H9 (cell line): ENCODE measurements at regions not wholly inside any gene's neighbourhood (a gene's known extent, or its start where the extent isn't known, plus 50 kb on each side); places are given as distances from the start of the nearest gene placed in this dataset.

ENCODE experiments used
- DNase-seq: peaks from one replicate; pipeline ENCODE4 v3.0.0-alpha.2; 2017
- H2AFZ ChIP-seq: one replicate; pipeline ENCODE4 v1.6.1; 2013; ENCODE audit warnings: mild to moderate bottlenecking, low read length, control low read depth, moderate library complexity
- H2AK5ac ChIP-seq: 2 replicates; pipeline ENCODE4 v1.6.1; 2013; ENCODE audit warnings: low read length, control low read depth, mixed read lengths; ENCODE audit not compliant: insufficient read length
- H2BK120ac ChIP-seq: one replicate; pipeline ENCODE4 v1.6.1; 2013; ENCODE audit warnings: low read depth, mild to moderate bottlenecking, low read length, control low read depth, inconsistent platforms; ENCODE audit not compliant: poor library complexity, severe bottlenecking
- H2BK12ac ChIP-seq: 2 replicates; pipeline ENCODE4 v1.6.1; 2013; ENCODE audit warnings: low read length, control low read depth, mixed read lengths, low read depth; ENCODE audit not compliant: insufficient read length
- H2BK15ac ChIP-seq: 2 replicates; pipeline ENCODE4 v1.6.1; 2013; ENCODE audit warnings: low read depth, low read length, control low read depth
- H2BK20ac ChIP-seq: one replicate; pipeline ENCODE4 v1.6.1; 2013; ENCODE audit warnings: low read depth, mild to moderate bottlenecking, low read length, control low read depth, inconsistent platforms; ENCODE audit not compliant: poor library complexity, severe bottlenecking
- H2BK5ac ChIP-seq: 2 replicates; pipeline ENCODE4 v1.6.1; 2013; ENCODE audit warnings: low read length, control low read depth, mixed read lengths; ENCODE audit not compliant: insufficient read length
- H3K14ac ChIP-seq: 2 replicates; pipeline ENCODE4 v1.6.1; 2013; ENCODE audit warnings: low read length, control low read depth; ENCODE audit not compliant: insufficient read depth
- H3K18ac ChIP-seq: 2 replicates; pipeline ENCODE4 v1.6.1; 2013; ENCODE audit warnings: low read depth, mild to moderate bottlenecking, mixed read lengths, low read length, control low read depth; ENCODE audit not compliant: insufficient read length
- H3K23ac ChIP-seq: 2 replicates; pipeline ENCODE4 v1.6.1; 2013; ENCODE audit warnings: low read length, control low read depth, mixed read lengths, low read depth; ENCODE audit not compliant: insufficient read length
- H3K23me2 ChIP-seq: 2 replicates; pipeline ENCODE4 v1.6.1; 2013; ENCODE audit warnings: low read depth, mild to moderate bottlenecking, mixed read lengths, low read length, control low read depth; ENCODE audit not compliant: insufficient read length, poor library complexity, severe bottlenecking
- H3K27ac ChIP-seq: 2 replicates; pipeline ENCODE4 v1.5.1; 2013; ENCODE audit warnings: low read length, control low read depth, mixed read lengths, low read depth; ENCODE audit not compliant: insufficient read length
- H3K27me3 ChIP-seq: 2 replicates; pipeline ENCODE4 v1.6.1; 2013; ENCODE audit warnings: low read length, control low read depth, inconsistent platforms; ENCODE audit not compliant: insufficient read depth
- H3K4ac ChIP-seq: 2 replicates; pipeline ENCODE4 v1.6.1; 2013; ENCODE audit warnings: low read depth, mild to moderate bottlenecking, control low read depth, inconsistent platforms, low read length, moderate library complexity
- H3K4me1 ChIP-seq: 2 replicates; pipeline ENCODE4 v1.6.1; 2013; ENCODE audit warnings: low read length, control low read depth, inconsistent platforms; ENCODE audit not compliant: insufficient read depth
- H3K4me2 ChIP-seq: 2 replicates; pipeline ENCODE4 v1.6.1; 2013; ENCODE audit warnings: low read length, control low read depth, mixed read lengths; ENCODE audit not compliant: insufficient read length, insufficient read depth
- H3K56ac ChIP-seq: 2 replicates; pipeline ENCODE4 v1.6.1; 2013; ENCODE audit warnings: low read depth, mild to moderate bottlenecking, mixed read lengths, low read length, control low read depth; ENCODE audit not compliant: insufficient read length
- H3K79me1 ChIP-seq: 2 replicates; pipeline ENCODE4 v1.6.1; 2013; ENCODE audit warnings: low read depth, mild to moderate bottlenecking, moderate library complexity, low read length, control low read depth, inconsistent platforms; ENCODE audit not compliant: insufficient read depth, poor library complexity, severe bottlenecking
- H3K79me2 ChIP-seq: 2 replicates; pipeline ENCODE4 v1.6.1; 2013; ENCODE audit warnings: low read length, control low read depth, inconsistent platforms; ENCODE audit not compliant: insufficient read depth
- H3K9ac ChIP-seq: 2 replicates; pipeline ENCODE4 v1.6.1; 2013; ENCODE audit warnings: low read length, control low read depth, mixed read lengths; ENCODE audit not compliant: insufficient read length; ENCODE audit errors: extremely low read depth
- H3K9me3 ChIP-seq: one replicate; pipeline ENCODE4 v1.6.1; 2013; ENCODE audit warnings: low read depth, low read length, inconsistent platforms; ENCODE audit not compliant: control insufficient read depth
- H3T11ph ChIP-seq: one replicate; pipeline ENCODE4 v1.6.1; 2013; ENCODE audit warnings: mild to moderate bottlenecking, low read length, control low read depth, inconsistent platforms
- H4K20me1 ChIP-seq: one replicate; pipeline ENCODE4 v1.6.1; 2013; ENCODE audit not compliant: control insufficient read depth, insufficient read length, insufficient read depth
- H4K5ac ChIP-seq: 2 replicates; pipeline ENCODE4 v1.6.1; 2013; ENCODE audit warnings: low read depth, mild to moderate bottlenecking, mixed read lengths, low read length, control low read depth; ENCODE audit not compliant: insufficient read length
- H4K8ac ChIP-seq: replicated peaks from 2 replicates; pipeline ENCODE4 v1.6.1; 2013; ENCODE audit warnings: low read length, control low read depth, mixed read lengths, low read depth; ENCODE audit not compliant: insufficient read length
- H4K91ac ChIP-seq: 2 replicates; pipeline ENCODE4 v1.6.1; 2013; ENCODE audit warnings: low read depth, mild to moderate bottlenecking, moderate library complexity, mixed read lengths, low read length, control low read depth; ENCODE audit not compliant: insufficient read length
- H3K27ac Mint-ChIP-seq, 3 experiments: 2 replicates in 2 of 3; 3 replicates in 1 of 3; pipeline ENCODE4 v1.8.0; 2020 to 2021; ENCODE audit warnings: mixed read lengths in 3 of 3, mild to moderate bottlenecking in 1 of 3, moderate library complexity in 1 of 3
- H3K27me3 Mint-ChIP-seq: 2 replicates; pipeline ENCODE4 v1.8.0; 2021; ENCODE audit warnings: low read depth, mild to moderate bottlenecking, moderate library complexity, mixed read lengths
- H3K36me3 Mint-ChIP-seq, 3 experiments: 2 replicates in 2 of 3; 3 replicates in 1 of 3; pipeline ENCODE4 v1.8.0; 2020 to 2021; ENCODE audit warnings: low read depth in 3 of 3, mixed read lengths in 3 of 3; ENCODE audit not compliant: insufficient read depth in 1 of 3
- H3K4me1 Mint-ChIP-seq, 2 experiments: 2 replicates each; pipeline ENCODE4 v1.8.0; 2020; ENCODE audit warnings: mixed read lengths in 2 of 2
- H3K4me3 Mint-ChIP-seq, 2 experiments: 2 replicates in 1 of 2; 3 replicates in 1 of 2; pipeline ENCODE4 v1.8.0; 2020 to 2021; ENCODE audit warnings: mild to moderate bottlenecking in 2 of 2, mixed read lengths in 2 of 2, moderate library complexity in 1 of 2
- H3K9me3 Mint-ChIP-seq, 2 experiments: 2 replicates in 1 of 2; 3 replicates in 1 of 2; pipeline ENCODE4 v1.8.0; 2020; ENCODE audit warnings: mild to moderate bottlenecking in 2 of 2, mixed read lengths in 2 of 2, moderate library complexity in 1 of 2
- CTCF ChIP-seq: fragments of 200-600 bp; sonication (generic); conservative IDR thresholded peaks from 3 replicates; pipeline ENCODE4 v1.8.0; 2021; ENCODE audit warnings: antibody characterized with exemption, mild to moderate bottlenecking
- WGBS: extraction: QIAGEN DNeasy Blood & Tissue Kit; methylation state at CpG from one replicate; pipeline ENCODE4 v1.1.7; 2013; ENCODE audit warnings: missing lambda C conversion rate, low lambda C conversion rate, mixed read lengths; ENCODE audit not compliant: insufficient read length; ENCODE audit errors: extremely low coverage; 5-methylcytosine and 5-hydroxymethylcytosine counted together

GRCh38 chr4:181307824-181308223 is 935.4 kb upstream of the TENM3 start:
- DNase-seq = no peak
- no peak overlapping the region for H2AFZ ChIP-seq
- H3K79me1 ChIP-seq = no peaks in the 10 kb centered on the region
- H3K18ac ChIP-seq = no peak overlapping the region
- H4K5ac ChIP-seq = no peak overlapping the region
- H3K4me2 ChIP-seq = no peak overlapping the region
- no peak overlapping the region for H2BK15ac ChIP-seq
- no peak overlapping the region for H2BK5ac ChIP-seq
- no peak overlapping the region for H3K23ac ChIP-seq
- H2AK5ac ChIP-seq = no peak overlapping the region
- Mint-ChIP-seq H3K4me1 (peaks cover 20 to 34% of the 10 kb centered on the region in 2 experiments), H3K9me3 (no peaks in the 10 kb centered on the region), H3K4me3 (no peak overlapping the region), H3K27me3 (no peaks in the 10 kb centered on the region), H3K36me3 (no peaks in the 10 kb centered on the region), H3K27ac (no peak overlapping the region)
- no peak overlapping the region for H2BK120ac ChIP-seq
- no peaks in the 10 kb centered on the region for H4K20me1 ChIP-seq
- no peak overlapping the region for H4K91ac ChIP-seq
- no CpG with 5 or more reads among the region's 2 CpGs for WGBS
- H4K8ac ChIP-seq = no peak overlapping the region
- H3K14ac ChIP-seq = no peak overlapping the region
- no peaks in the 10 kb centered on the region for H3K79me2 ChIP-seq
- no peaks in the 10 kb centered on the region for H3K9me3 ChIP-seq
- H2BK20ac ChIP-seq = no peak overlapping the region
- no peak overlapping the region for H2BK12ac ChIP-seq
- no peak overlapping the region for H3T11ph ChIP-seq
- H3K9ac ChIP-seq = no peak overlapping the region
- H3K4ac ChIP-seq = no peak overlapping the region
- peaks cover 4% of the 10 kb centered on the region; the same call in 1 of the 2 replicates for H3K4me1 ChIP-seq
- H3K56ac ChIP-seq = no peak overlapping the region
- H3K27me3 ChIP-seq = no peaks in the 10 kb centered on the region
- H3K27ac ChIP-seq = no peak overlapping the region
- no peaks in the 10 kb centered on the region for H3K23me2 ChIP-seq
- no peak for TF ChIP-seq CTCF
